Skeletal muscle satellite cell (primary cell): ENCODE measurements at regions not wholly inside any gene's neighbourhood (a gene's known extent, or its start where the extent isn't known, plus 50 kb on each side); places are given as distances from the start of the nearest gene placed in this dataset.
A peak's percentile ranks its signal among the peaks of the same experiment; 100 is the strongest.

Experiments
- H3K27me3 ChIP-seq: 2 replicates; pipeline ENCODE4 v1.7.0; 2013; ENCODE audit warnings: low read length; ENCODE audit not compliant: control insufficient read depth, insufficient read depth
- H3K36me3 ChIP-seq: 2 replicates; pipeline ENCODE4 v1.7.0; 2013; ENCODE audit warnings: mild to moderate bottlenecking, control low read depth, low read length; ENCODE audit not compliant: insufficient read depth
- H3K4me1 ChIP-seq: 2 replicates; pipeline ENCODE4 v1.7.0; 2013; ENCODE audit warnings: low read length; ENCODE audit not compliant: control insufficient read depth, insufficient read depth
- H3K4me2 ChIP-seq: 2 replicates; pipeline ENCODE4 v1.7.0; 2013; ENCODE audit warnings: mild to moderate bottlenecking, low read length
- H3K4me3 ChIP-seq: 2 replicates; pipeline ENCODE4 v1.7.0; 2013; ENCODE audit warnings: low read length
- H3K9ac ChIP-seq: 2 replicates; pipeline ENCODE4 v1.7.0; 2013; ENCODE audit warnings: mild to moderate bottlenecking, low read depth, low read length, moderate library complexity
- H3K9me3 ChIP-seq: replicated peaks from 2 replicates; pipeline ENCODE4 v1.7.0; 2013; ENCODE audit warnings: mild to moderate bottlenecking, control low read depth, low read length

DNA sequence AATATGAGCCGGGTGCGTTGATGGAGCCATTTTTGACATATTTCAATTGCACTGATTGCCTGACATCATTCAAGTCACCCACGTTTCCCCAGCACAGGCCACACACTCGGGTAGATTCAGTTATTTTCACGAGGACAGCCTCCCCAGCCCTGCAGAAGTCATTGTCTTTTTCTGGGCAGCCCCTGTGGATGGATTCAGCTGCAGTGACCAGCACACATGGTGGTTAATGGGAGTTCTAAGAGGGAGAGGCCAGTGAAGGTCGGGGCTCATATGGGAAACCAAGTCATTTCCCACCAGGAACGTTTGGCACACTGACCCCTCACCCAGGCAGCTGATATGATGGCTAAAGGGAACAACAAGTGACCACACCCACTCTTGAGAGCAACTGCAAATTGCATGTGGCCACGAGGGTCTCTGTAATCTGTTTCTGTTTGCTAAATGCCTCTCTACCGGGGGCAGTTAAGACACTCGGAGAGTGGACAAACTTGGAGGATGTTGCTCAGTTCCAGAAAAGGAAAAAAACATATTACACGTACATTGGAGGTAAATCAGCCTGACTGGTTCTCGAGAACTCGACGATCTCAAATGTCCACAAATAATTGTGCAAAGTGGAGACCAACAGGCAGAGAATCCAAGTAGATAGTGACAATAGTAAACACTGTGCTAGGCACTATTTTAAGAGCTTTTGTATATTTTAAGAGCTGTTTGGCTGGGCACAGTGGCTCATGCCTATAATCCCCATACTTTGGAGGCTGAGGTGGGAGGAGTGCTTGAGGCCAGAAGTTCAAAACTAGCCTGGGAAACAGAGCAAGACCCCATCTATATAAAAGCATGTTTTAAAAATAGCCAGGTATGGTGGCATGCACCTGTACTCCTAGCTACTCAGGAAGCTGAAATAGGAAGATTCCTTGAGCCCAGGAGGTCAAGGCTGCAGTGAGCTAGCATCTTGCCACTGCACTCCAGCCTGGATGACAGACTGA, 167.2 kb upstream of the IRF2BP2 start:
- H3K36me3 ChIP-seq: no peaks in the 10 kb centered on the region
- H3K4me1 ChIP-seq: peaks cover 6% of the 10 kb centered on the region
- no peak overlapping the region for H3K4me2 ChIP-seq
- peaks cover 55% of the 10 kb centered on the region for H3K27me3 ChIP-seq
- H3K9ac ChIP-seq: no peak overlapping the region
- no peaks in the 10 kb centered on the region for H3K9me3 ChIP-seq
- H3K4me3 ChIP-seq: no peak overlapping the region

DNA sequence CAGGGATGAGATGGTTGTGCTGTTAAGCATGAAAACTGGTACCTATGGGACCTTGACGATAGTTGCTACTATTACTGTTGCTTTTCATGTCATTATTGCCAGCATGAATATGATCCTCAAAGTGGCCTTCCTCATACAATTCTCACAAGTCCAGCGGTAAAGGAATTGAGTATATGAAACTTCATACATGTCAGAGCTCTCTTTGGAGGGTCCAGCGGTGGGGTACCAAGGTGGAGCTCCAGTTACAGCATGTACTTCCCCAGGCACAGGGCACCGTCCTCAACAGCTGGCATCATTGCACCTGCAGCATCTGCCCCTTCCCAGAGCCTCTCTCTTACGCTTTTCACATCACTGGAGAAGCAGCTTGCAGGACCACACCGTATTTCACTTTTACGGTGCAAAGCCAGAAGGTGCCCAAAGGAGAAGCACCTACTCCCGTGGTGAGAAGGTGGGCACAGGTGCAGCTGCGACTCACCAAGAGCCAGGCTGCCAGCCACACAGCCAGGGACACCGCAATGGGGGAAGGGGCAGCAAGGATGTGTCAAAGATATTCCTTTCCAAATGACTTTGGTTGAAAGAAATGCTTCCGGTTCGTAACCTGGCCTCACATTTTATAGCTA, 166.4 kb upstream of the IRF2BP2 start:
- Histone ChIP-seq H3K9ac (no peak overlapping the region), H3K9me3 (no peaks in the 10 kb centered on the region), H3K27me3 (peaks cover 47% of the 10 kb centered on the region), H3K4me2 (no peak overlapping the region), H3K36me3 (no peaks in the 10 kb centered on the region), H3K4me1 (peaks cover 14% of the 10 kb centered on the region), H3K4me3 (no peak overlapping the region)

DNA sequence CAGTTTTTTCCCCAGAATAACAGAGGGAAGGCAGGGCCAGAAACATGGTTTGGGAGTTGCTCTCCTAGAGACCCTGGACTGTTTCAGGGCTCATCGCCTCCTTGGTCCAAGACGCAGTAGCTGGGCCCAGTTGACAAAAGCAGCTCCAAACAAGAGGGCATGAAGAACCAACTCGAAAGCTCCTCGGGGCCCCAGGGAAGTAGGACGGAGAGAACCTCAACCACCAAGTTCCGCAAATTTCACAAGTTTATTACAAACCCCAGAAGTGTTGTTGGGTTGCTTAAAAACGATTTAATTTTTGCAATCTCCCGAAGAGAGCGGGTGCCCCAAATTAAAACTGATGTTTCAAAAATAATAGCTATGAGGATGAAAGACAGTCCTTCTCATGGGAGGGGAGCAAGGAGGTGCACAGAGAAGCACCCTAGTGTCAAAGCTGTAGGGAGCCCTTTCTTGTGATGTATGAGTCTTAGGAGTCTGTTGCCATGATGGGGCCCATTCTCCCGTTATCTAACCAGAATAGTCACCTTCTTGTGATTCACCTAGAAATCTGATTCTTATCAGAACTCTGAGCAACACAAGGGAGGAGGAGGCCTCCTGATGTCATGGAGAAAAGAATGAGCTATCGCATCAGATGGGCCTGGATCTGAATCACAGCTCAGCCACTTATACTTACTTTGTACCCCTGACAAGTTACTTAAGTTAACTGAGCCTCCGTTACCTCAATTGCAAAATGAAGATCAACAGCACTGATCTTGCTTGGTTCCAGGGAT, 165.7 kb upstream of the IRF2BP2 start:
- peaks cover 16% of the 10 kb centered on the region for H3K4me1 ChIP-seq
- H3K9ac ChIP-seq: no peak overlapping the region
- H3K4me3 ChIP-seq: no peak overlapping the region

DNA sequence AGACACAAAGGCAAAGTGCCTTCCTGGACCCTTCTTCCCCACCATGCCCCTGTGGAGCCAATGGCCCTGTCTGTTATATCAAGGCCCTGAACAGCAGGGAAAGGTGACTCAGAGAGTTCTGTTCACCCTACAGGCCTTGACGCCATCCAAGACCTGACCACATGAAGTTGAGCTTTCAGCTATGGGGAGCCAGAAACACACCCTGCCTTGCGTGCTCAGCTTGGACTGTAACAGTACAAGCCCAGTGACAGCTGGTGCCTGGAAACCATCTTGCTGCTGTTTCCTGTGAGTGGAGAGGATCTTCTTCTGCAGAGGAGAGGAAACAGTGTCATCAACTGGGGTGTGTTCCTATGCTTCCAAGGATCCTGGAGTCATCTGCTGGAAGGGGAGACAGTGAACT, 165.0 kb upstream of the IRF2BP2 start:
- Histone ChIP-seq H3K27me3 (peaks cover 33% of the 10 kb centered on the region), H3K9me3 (no peaks in the 10 kb centered on the region), H3K9ac (no peak overlapping the region), H3K36me3 (no peaks in the 10 kb centered on the region), H3K4me2 (no peak overlapping the region), H3K4me3 (no peak overlapping the region), H3K4me1 (peaks cover 16% of the 10 kb centered on the region)

More for the DNA sequence above, 165.7 kb upstream of the IRF2BP2 start:
- Histone ChIP-seq H3K27me3 (peaks cover 39% of the 10 kb centered on the region), H3K4me2 (no peak overlapping the region), H3K9me3 (no peaks in the 10 kb centered on the region), H3K36me3 (no peaks in the 10 kb centered on the region)

DNA sequence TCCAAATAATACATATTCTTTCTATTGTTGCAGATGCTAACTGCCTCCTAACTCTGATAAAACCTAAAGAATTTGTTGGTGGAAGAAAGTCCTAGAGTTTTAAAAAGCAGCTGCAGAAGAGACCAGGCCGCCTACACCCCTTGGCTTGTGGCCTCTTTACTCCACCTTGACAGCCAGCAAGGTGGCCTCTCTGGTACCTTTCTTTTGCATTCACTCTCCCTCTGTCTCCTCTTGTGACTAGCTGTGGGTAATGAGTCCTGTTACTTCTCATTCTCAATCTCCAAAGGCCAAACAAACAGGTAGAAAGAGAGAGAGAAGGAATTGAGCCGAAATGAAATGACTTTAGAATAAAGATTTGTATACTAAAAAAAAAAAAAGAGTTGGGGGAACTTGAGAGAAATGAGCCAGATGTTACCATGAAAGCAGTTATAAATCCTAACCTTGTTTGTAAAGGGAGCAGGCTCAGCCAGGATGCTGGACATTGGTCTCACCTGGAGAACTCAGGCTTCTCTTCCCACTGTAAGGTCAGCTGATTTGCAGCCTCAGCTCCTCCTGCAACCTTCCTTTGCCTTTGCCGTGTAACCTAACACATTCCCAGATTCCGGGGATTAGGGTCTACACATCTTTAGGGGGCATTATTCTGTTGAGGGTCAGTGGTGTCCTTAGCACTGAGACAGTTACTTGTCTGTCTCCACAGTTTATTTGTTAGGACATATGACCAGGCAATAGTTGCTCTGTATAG, 164.1 kb upstream of the IRF2BP2 start:
- peaks cover 16% of the 10 kb centered on the region for H3K4me1 ChIP-seq

DNA sequence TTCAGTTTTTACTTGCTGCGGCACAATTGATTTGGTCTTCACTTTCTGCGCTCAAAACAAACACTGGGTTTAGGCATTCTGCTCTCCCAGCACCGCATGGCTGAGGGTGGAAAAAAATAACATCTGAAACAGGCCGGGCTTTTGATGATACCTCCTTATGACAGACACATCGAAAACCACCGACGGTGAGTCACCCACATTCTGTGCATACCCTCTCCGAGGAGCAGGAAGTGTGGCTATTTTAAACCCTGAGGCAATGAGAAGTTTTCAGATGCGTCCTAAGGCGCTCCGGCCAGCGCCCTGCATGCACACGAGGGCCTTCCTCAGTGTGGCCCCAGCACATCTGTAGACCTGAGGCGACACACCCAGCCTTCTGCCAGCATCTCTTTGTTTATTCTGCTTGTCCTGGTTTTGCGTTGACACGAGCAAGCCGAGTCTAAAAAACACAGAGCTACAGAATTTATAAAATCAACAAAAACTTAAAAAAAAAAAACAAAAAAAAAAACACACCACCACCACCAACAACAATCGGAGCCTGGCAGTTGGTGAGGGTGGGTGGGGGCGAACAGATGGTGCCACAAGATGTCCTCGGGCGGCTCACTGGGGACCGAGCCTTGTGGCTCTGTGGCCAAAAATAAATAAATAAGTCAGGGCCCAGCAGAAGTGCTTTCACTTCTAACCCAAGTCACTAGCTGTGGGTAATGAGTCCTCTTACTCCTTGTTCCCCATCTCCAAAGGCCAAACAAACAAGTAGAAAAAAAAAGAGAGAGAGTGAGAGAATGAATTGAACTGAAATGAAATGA, 162.6 kb upstream of the IRF2BP2 start:
- peak overlapping the region; percentile 55 for H3K4me2 ChIP-seq
- H3K27me3 ChIP-seq: peaks cover 12% of the 10 kb centered on the region
- no peaks in the 10 kb centered on the region for H3K36me3 ChIP-seq
- H3K4me3 ChIP-seq: no peak overlapping the region
- peak overlapping the region; percentile 83 for H3K9ac ChIP-seq
- peaks cover 16% of the 10 kb centered on the region for H3K4me1 ChIP-seq
- H3K9me3 ChIP-seq: no peaks in the 10 kb centered on the region

More for the DNA sequence above, 164.1 kb upstream of the IRF2BP2 start:
- Histone ChIP-seq H3K4me3 (no peak overlapping the region), H3K9me3 (no peaks in the 10 kb centered on the region), H3K4me2 (no peak overlapping the region), H3K36me3 (no peaks in the 10 kb centered on the region), H3K27me3 (peaks cover 27% of the 10 kb centered on the region), H3K9ac (no peak overlapping the region)

DNA sequence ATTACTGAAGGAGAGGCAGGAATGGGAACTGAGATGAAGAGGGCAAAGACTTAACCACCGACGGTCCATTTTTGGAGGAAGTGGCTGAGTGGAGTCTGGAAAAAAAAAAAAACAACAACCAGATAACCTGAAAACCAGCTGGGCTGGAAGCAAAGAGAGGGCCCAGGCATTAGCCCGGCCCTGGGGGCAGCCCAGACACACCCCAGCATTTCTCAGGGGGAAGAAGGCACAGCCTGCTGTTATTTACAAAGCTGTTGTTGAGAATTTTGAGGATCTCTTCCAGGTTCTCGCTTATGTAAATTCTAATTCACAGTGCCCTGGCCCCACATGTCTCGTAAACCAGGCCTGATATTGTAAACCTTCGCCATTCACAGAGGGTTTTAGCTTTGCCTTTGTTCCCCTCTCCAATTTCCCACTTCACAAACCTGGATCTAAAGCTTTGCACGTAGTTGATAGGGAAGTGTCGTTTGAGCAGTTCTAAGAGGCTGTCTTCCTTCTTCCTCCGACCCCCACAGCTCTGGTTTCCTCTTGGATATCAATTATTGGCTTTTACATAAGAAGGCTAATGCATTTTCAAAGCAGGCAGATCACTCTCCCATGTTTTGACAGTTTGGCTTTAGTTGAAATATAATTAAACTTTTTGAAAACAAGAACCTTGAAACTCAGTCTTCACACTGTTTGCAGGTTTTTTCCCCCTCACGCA, 161.8 kb upstream of the IRF2BP2 start:
- Histone ChIP-seq H3K9ac (peak overlapping the region; percentile 70), H3K4me1 (peaks cover 16% of the 10 kb centered on the region), H3K9me3 (no peaks in the 10 kb centered on the region), H3K4me3 (no peak overlapping the region), H3K4me2 (peak overlapping the region; percentile 34), H3K27me3 (peaks cover 5% of the 10 kb centered on the region), H3K36me3 (no peaks in the 10 kb centered on the region)

DNA sequence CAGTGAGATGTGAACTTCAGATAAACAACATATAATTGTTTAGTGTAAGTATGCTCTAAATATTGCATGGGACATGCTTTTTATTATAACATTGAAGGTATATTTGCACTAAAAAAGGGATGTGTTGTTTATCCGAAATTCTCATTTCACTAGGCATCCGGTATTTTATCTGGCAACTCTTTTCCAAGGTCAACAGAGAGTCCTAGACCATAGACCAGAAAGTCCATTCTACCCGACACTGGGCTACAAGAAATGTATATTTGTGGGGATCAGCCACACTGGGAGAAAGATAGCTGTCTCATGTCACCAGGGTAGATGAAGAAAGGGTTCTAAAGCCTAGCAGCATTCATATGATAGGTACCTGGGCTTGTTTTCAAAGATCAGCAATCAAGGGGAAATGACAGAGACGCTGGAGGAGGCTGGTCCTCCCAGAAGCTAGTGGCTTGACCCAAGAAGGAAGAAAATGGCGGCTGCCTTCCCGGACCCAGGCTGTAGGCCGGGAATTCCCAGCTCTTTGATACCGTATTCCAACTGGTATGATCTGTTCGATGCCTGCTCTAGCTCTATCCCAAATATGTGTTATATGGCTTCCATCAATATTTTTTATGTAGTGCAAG, 161.1 kb upstream of the IRF2BP2 start:
- Histone ChIP-seq H3K36me3 (no peaks in the 10 kb centered on the region), H3K4me3 (no peak overlapping the region), H3K9ac (peak overlapping the region; percentile 70), H3K9me3 (no peaks in the 10 kb centered on the region), H3K27me3 (no peaks in the 10 kb centered on the region), H3K4me1 (peaks cover 16% of the 10 kb centered on the region), H3K4me2 (peak overlapping the region; percentile 34)

DNA sequence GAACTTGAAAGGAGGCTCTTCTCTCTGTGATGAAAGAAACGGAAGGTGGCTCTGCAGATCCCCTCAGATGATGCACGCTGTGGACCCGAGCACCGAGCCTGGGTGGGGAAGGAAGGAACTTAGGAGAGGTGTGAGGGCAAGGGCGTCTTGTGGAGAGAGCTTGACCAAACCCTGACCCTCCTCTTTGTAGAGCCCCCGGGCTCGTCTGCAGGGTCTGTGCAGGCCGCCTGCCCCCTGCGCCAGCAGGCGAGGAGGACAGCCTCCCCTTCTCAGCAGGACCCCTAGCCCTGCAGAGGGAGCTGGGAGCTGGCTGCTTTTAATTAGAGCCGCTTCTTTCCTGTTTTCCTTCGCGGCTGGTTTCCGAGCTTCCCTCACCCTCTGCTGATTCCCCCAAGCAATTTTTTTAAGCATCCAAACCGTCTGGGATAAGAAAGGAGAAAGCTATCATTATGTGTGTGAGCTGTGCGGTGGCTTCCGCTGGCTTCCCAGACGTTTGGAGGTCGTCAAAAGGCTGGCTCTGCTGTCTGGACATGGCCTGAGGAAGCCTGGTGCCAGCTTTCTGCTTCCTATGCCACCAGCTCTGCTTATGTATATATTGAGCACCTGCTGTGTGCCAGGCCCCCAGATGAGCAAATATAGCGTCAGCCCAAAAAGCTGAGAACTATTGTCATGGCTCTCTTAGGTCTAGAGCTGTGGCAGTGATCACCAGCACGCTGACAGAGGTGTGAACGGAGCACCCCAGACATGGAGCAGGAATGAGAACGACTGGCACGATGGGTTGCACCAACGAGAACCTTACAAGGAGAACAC, 160.2 kb upstream of the IRF2BP2 start:
- Histone ChIP-seq H3K27me3 (no peaks in the 10 kb centered on the region), H3K9me3 (no peaks in the 10 kb centered on the region), H3K4me1 (peaks cover 16% of the 10 kb centered on the region), H3K4me2 (no peak overlapping the region), H3K4me3 (no peak overlapping the region), H3K9ac (no peak overlapping the region), H3K36me3 (no peaks in the 10 kb centered on the region)
